HepG2 (cell line): ENCODE measurements at regions not wholly inside any gene's neighbourhood (a gene's known extent, or its start where the extent isn't known, plus 50 kb on each side); places are given as distances from the start of the nearest gene placed in this dataset.

Source experiments
- AHDC1 ChIP-seq: sonication (generic); formaldehyde crosslinking; IDR thresholded peaks from 2 replicates; pipeline ENCODE4 v1.5.1; 2020; ENCODE audit warnings: mild to moderate bottlenecking, missing genetic modification reagents, borderline replicate concordance
- ARNT ChIP-seq: fragments of 450-650 bp; IDR thresholded peaks from 2 replicates; pipeline ENCODE4 v1.6.1; 2017
- CENPBD1 ChIP-seq: sonication (generic); formaldehyde crosslinking; IDR thresholded peaks from 2 replicates; pipeline ENCODE4 v1.8.0; 2022; ENCODE audit warnings: missing genetic modification reagents, low read depth, mild to moderate bottlenecking, borderline replicate concordance
- E2F5 ChIP-seq: sonication (generic); formaldehyde crosslinking; conservative IDR thresholded peaks from 2 replicates; pipeline ENCODE4 v1.4.0; 2020; ENCODE audit warnings: missing genetic modification reagents
- FOXP4 ChIP-seq: sonication (generic); formaldehyde crosslinking; IDR thresholded peaks from 2 replicates; pipeline ENCODE4 v1.4.0; 2020; ENCODE audit warnings: missing genetic modification reagents
- ZNF704 ChIP-seq: sonication (generic); formaldehyde crosslinking; IDR thresholded peaks from 2 replicates; pipeline ENCODE4 v1.8.1; 2023; ENCODE audit warnings: mild to moderate bottlenecking, inconsistent platforms, moderate library complexity, missing genetic modification reagents, borderline replicate concordance

GRCh38 chr7:50868426-50869100, 85.9 kb upstream of the GRB10 start (continued):
- TF ChIP-seq FOXP4 (CRISPR knock-in tag) (no peak), ZNF704 (no peak), E2F5 (CRISPR knock-in tag) (no peak), CENPBD1 (CRISPR knock-in tag) (no peak), AHDC1 (no peak), ARNT (no peak)
